HCT116 (cell line): ENCODE measurements at regions not wholly inside any gene's neighbourhood (a gene's known extent, or its start where the extent isn't known, plus 50 kb on each side); places are given as distances from the start of the nearest gene placed in this dataset.

ENCODE experiments used
- ATAC-seq: fragments of 200-7000 bp; cut with Tn5 transposase; 2 replicates; pipeline ENCODE4 v1.9.1; 2020; ENCODE audit warnings: mild to moderate bottlenecking, moderate library complexity
- BruUV-seq: library from RNA; stranded (reverse); fragments of 400-500 nt; replicated peaks from 2 replicates; lab custom pipeline; 2021; lab: Mats Ljungman, UMichigan
- CTCF ChIA-PET: fragments of 300-600 bp; sonication (Branson Sonifier 250); formaldehyde crosslinking; loops from one replicate; lab custom pipeline; 2021; ENCODE audit warnings: antibody characterized with exemption; lab: Charles Lee
- POLR2A ChIA-PET: fragments of 300-600, 350-600 bp; sonication (Branson Sonifier 250); formaldehyde crosslinking; loops from one replicate; lab custom pipeline; 2021; ENCODE audit warnings: antibody characterized with exemption; lab: Charles Lee
- RAD21 ChIA-PET, 2 experiments: fragments of 300-600 bp; sonication (Branson Sonifier 250); formaldehyde crosslinking; loops; one replicate each; lab custom pipeline; 2023; ENCODE audit warnings: low total read pairs in 2 of 2; ENCODE audit not compliant: uncharacterized antibody in 2 of 2, unreplicated experiment in 2 of 2, low non-redundant PET in 1 of 2; lab: Charles Lee
- DNase-seq: peaks from one replicate; pipeline ENCODE4 v3.0.0-alpha.2; 2010; ENCODE audit warnings: low read depth, low spot score
- H2AFZ ChIP-seq: fragments of 200-600 bp; shearing (Covaris generic), sonication (generic); 2 replicates; pipeline ENCODE4 v1.6.1; 2017; ENCODE audit warnings: low read depth, mixed run types, mixed read lengths, antibody characterized with exemption, low read length; ENCODE audit not compliant: poor library complexity, severe bottlenecking
- H3K27ac ChIP-seq: 2 replicates; pipeline ENCODE4 v1.5.1; 2012; ENCODE audit warnings: low read depth, low read length
- H3K27me3 ChIP-seq: fragments of 200-600 bp; sonication (generic); 2 replicates; pipeline ENCODE4 v1.6.1; 2016; ENCODE audit warnings: mixed run types, low read length, mixed read lengths; ENCODE audit not compliant: insufficient read depth
- H3K36me3 ChIP-seq, 2 experiments: fragments of 200-500 bp in 1 of 2; fragments of 200-600 bp in 1 of 2; sonication (Bioruptor generic) in 1 of 2; sonication (generic) in 1 of 2; 2 replicates each; pipeline versions ENCODE4 v1.5.1 to v1.6.1; 2014 to 2016; ENCODE audit warnings: low read length in 2 of 2, inconsistent platforms in 1 of 2, mixed read lengths in 1 of 2, mixed run types in 1 of 2; ENCODE audit not compliant: insufficient read depth in 2 of 2, control insufficient read depth in 1 of 2
- H3K4me1 ChIP-seq, 2 experiments: fragments of 200-600 bp in 1 of 2; sonication (generic) in 1 of 2; 2 replicates each; pipeline versions ENCODE4 v1.5.1 to v1.6.1; 2012 to 2017; ENCODE audit warnings: low read length in 2 of 2, inconsistent platforms in 1 of 2, mild to moderate bottlenecking in 1 of 2, mixed read lengths in 1 of 2, mixed run types in 1 of 2, moderate library complexity in 1 of 2; ENCODE audit not compliant: insufficient read depth in 2 of 2, control insufficient read depth in 1 of 2
- H3K4me2 ChIP-seq: fragments of 200-600 bp; sonication (generic); 2 replicates; pipeline ENCODE4 v1.6.1; 2017; ENCODE audit warnings: mixed run types, low read length, mixed read lengths
- H3K4me3 ChIP-seq, 2 experiments: fragments of 200-600 bp in 1 of 2; sonication (generic) in 1 of 2; replicated peaks in 1 of 2; 2 replicates each; pipeline ENCODE4 v1.5.1; 2011 to 2016; ENCODE audit warnings: low read length in 2 of 2, control low read depth in 1 of 2, low read depth in 1 of 2, mild to moderate bottlenecking in 1 of 2, mixed read lengths in 1 of 2, mixed run types in 1 of 2
- H3K79me2 ChIP-seq: fragments of 200-600 bp; sonication (generic); 2 replicates; pipeline ENCODE4 v1.6.1; 2017; ENCODE audit warnings: mild to moderate bottlenecking, mixed run types, low read length, moderate library complexity, mixed read lengths; ENCODE audit not compliant: insufficient read depth
- H3K9ac ChIP-seq: fragments of 200-600 bp; sonication (generic); 2 replicates; pipeline ENCODE4 v1.6.1; 2016; ENCODE audit warnings: low read length, mixed read lengths
- H3K9me2 ChIP-seq: fragments of 200-600 bp; sonication (generic), shearing (Covaris generic); 2 replicates; pipeline ENCODE4 v1.6.1; 2017; ENCODE audit warnings: mixed run types, mild to moderate bottlenecking, moderate library complexity; ENCODE audit not compliant: insufficient read depth
- H3K9me3 ChIP-seq, 2 experiments: fragments of 200-500 bp in 1 of 2; fragments of 200-600 bp in 1 of 2; sonication (Bioruptor generic) in 1 of 2; sonication (generic) in 1 of 2; 2 replicates each; pipeline ENCODE4 v1.6.1; 2014 to 2017; ENCODE audit warnings: low read length in 2 of 2, mixed read lengths in 2 of 2, inconsistent platforms in 1 of 2, low read depth in 1 of 2, mild to moderate bottlenecking in 1 of 2, mixed run types in 1 of 2, moderate library complexity in 1 of 2; ENCODE audit not compliant: control insufficient read depth in 1 of 2, insufficient read depth in 1 of 2
- H4K20me1 ChIP-seq: fragments of 200-600 bp; sonication (generic), shearing (Covaris generic); 2 replicates; pipeline ENCODE4 v1.6.1; 2017; ENCODE audit warnings: mixed run types, mild to moderate bottlenecking, moderate library complexity; ENCODE audit not compliant: insufficient read depth
- ATF3 ChIP-seq: IDR thresholded peaks from 2 replicates; pipeline ENCODE4 v1.6.1; 2012
- CEBPB ChIP-seq: IDR thresholded peaks from 2 replicates; pipeline ENCODE4 v1.6.1; 2012; ENCODE audit warnings: low read depth
- CTCF ChIP-seq, 3 experiments: fragments of 200-600 bp in 1 of 3; sonication (generic) in 1 of 3; IDR thresholded peaks in 2 of 3; conservative IDR thresholded peaks in 1 of 3; 2 replicates each; pipeline ENCODE4 v1.5.1; 2012 to 2017; ENCODE audit warnings: low read depth in 2 of 3, low read length in 2 of 3, antibody characterized with exemption in 1 of 3, borderline replicate concordance in 1 of 3, control low read depth in 1 of 3, mild to moderate bottlenecking in 1 of 3, mixed read lengths in 1 of 3, mixed run types in 1 of 3, moderate library complexity in 1 of 3; ENCODE audit not compliant: insufficient read depth in 1 of 3
- EGR1 ChIP-seq: IDR thresholded peaks from 2 replicates; pipeline ENCODE4 v1.6.1; 2012; ENCODE audit warnings: low read depth
- ELF1 ChIP-seq: IDR thresholded peaks from 2 replicates; pipeline ENCODE4 v1.6.1; 2012; ENCODE audit warnings: low read depth, borderline replicate concordance
- EZH2 ChIP-seq: fragments of 200-600 bp; sonication (generic); IDR thresholded peaks from 2 replicates; pipeline ENCODE4 v1.6.1; 2017; ENCODE audit warnings: antibody characterized with exemption, mixed run types
- FOSL1 ChIP-seq: IDR thresholded peaks from 2 replicates; pipeline ENCODE4 v1.6.1; 2012; ENCODE audit warnings: low read depth
- MAX ChIP-seq: IDR thresholded peaks from 2 replicates; pipeline ENCODE4 v1.6.1; 2012
- POLR2A ChIP-seq: IDR thresholded peaks from 2 replicates; pipeline ENCODE4 v1.7.0; 2011; ENCODE audit warnings: borderline replicate concordance; ENCODE audit not compliant: insufficient read depth, insufficient read length; ENCODE audit errors: extremely low read depth
- POLR2AphosphoS5 ChIP-seq: IDR thresholded peaks from 2 replicates; pipeline ENCODE4 v1.6.1; 2011; ENCODE audit warnings: mild to moderate bottlenecking, low read depth, low read length, moderate library complexity
- SRF ChIP-seq: IDR thresholded peaks from 2 replicates; pipeline ENCODE4 v1.6.1; 2012; ENCODE audit warnings: low read depth
- TCF7L2 ChIP-seq: IDR thresholded peaks from 2 replicates; pipeline ENCODE4 v1.7.0; 2011; ENCODE audit warnings: borderline replicate concordance, inconsistent platforms; ENCODE audit not compliant: insufficient read depth, insufficient read length; ENCODE audit errors: extremely low read depth
- YY1 ChIP-seq: IDR thresholded peaks from 2 replicates; pipeline ENCODE4 v1.6.1; 2011; ENCODE audit warnings: low read length, low read depth, moderate library complexity, mild to moderate bottlenecking; ENCODE audit not compliant: insufficient replicate concordance; ENCODE audit errors: extremely low read depth
- ZNF274 ChIP-seq: fragments of 200-500 bp; sonication (Bioruptor generic); IDR thresholded peaks from 2 replicates; pipeline ENCODE4 v1.6.1; 2014; ENCODE audit warnings: mild to moderate bottlenecking, low read depth, low read length, inconsistent platforms
- intact Hi-C: fragments of 100-400 bp; cut with micrococcal nuclease; formaldehyde crosslinking; loops from 2 replicates; pipeline ENCODE4 v1.10.0; 2022

- Histone ChIP-seq H3K4me2 (no peak overlapping the region), H3K4me3 (no peak overlapping the region), H3K9me2 (no peaks in the 10 kb centered on the region), H3K9ac (no peak overlapping the region), H3K27me3 (peaks cover 35% of the 10 kb centered on the region), H3K9me3 (no peaks in the 10 kb centered on the region), H3K27ac (no peak overlapping the region), H3K4me1 (no peaks in the 10 kb centered on the region), H2AFZ (no peak overlapping the region), H3K36me3 (no peaks in the 10 kb centered on the region; a peak in 1 of 4 replicates), H3K79me2 (no peaks in the 10 kb centered on the region), H4K20me1 (no peaks in the 10 kb centered on the region)
- no peak for TF ChIP-seq POLR2AphosphoS5
- no peak for TF ChIP-seq TCF7L2
- no peak for TF ChIP-seq POLR2A
- no peak for TF ChIP-seq ELF1
- TF ChIP-seq EZH2 = no peak
- TF ChIP-seq CTCF (IDR thresholded peaks at IDR 0.05 in 2 of 3, conservative IDR thresholded peaks at IDR 0.05 in 1 of 3; ENCODE audit: borderline replicate concordance in 1 of 3, insufficient read depth in 1 of 3, low read depth in 2 of 3, low read length in 2 of 3) = no peak
- TF ChIP-seq CEBPB = no peak
- TF ChIP-seq SRF = no peak
- no peak for TF ChIP-seq ATF3
- no peak for TF ChIP-seq YY1
- TF ChIP-seq EGR1 = no peak
- no peak for TF ChIP-seq MAX
- no peak for TF ChIP-seq FOSL1
- no peak for TF ChIP-seq ZNF274
- BruUV-seq = no TSS peak
- DNase-seq (no peak), ATAC-seq (no peak)
- ChIA-PET CTCF (no interaction called here), POLR2A (no interaction called here), RAD21 (no interaction called here)
- intact Hi-C loops = no loop called here
These were observed 106.7 kb downstream of the MIS18A start for GRCh38 chr21:32172106-32172505.
